LNCaP clone FGC (cell line): ENCODE measurements at regions not wholly inside any gene's neighbourhood (a gene's known extent, or its start where the extent isn't known, plus 50 kb on each side); places are given as distances from the start of the nearest gene placed in this dataset.

ENCODE experiments used
- DNase-seq: peaks from one replicate; pipeline ENCODE4 v3.0.0-alpha.2; 2011; ENCODE audit warnings: low read depth
- H3K4me3 ChIP-seq: 2 replicates; pipeline ENCODE4 v1.5.1; 2011; ENCODE audit warnings: mild to moderate bottlenecking, low read depth, low read length, control low read depth
- CTCF ChIP-seq: IDR thresholded peaks from 2 replicates; pipeline ENCODE4 v1.5.1; 2012; ENCODE audit warnings: mild to moderate bottlenecking; ENCODE audit not compliant: control insufficient read depth, insufficient read depth; ENCODE audit errors: extremely low read depth

- TF ChIP-seq CTCF, result no peak
- no peak overlapping the region for H3K4me3 ChIP-seq
- no peak for DNase-seq
Observed at GRCh38 chr12:127438512-127439244, 828.3 kb upstream of the TMEM132C start.

DNA sequence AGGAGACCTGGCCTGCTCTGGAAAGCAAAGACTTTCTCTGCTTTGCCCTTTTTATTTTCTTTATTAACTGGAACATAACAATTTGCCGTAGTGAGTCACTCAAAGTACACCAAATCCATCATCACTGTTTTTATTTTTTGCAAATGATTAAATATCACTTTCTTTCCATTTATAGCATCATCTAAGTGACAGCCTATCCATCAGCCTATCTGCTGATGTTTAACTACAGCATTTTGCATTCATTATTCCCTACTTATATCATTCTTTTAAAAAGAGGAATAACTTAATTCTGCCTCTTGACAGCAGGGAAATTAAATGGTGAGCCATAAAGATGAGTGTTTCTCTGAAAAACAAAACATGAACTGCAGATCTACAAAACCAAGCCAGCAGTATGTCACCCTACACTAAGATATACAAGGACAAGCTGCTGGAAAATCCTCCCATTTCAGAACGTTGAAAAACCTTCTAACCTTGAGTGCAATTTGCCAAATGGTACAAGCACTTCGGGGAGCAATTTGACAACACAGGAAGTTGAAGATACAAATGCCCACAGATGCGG, 821.3 kb upstream of the TMEM132C start:
- TF ChIP-seq CTCF, result no peak
- no peak for DNase-seq
- H3K4me3 ChIP-seq, result no peak overlapping the region

DNA sequence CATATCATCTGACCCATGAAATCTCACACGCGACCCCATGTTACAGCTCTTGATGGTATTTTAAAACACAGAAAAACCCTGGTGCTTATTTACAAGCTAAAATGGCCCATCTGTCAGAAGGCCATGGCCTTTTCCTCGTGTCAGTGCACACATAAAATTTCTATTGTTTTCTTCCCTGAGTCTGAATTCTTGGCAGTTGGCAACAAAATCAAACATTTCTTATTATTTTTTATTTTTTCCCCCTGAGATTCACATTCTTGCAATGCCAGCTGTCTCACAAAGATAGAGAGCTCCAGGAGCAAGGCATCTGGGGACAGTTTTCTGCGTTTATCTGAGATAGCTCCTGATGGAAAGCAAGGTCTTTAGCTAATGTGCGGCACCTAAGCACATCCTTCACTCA, 818.1 kb upstream of the TMEM132C start:
- no peak for TF ChIP-seq CTCF
- H3K4me3 ChIP-seq, result no peak overlapping the region
- DNase-seq, result no peak

GRCh38 chr12:127450826-127451225, 816.1 kb upstream of the TMEM132C start:
- no peak for TF ChIP-seq CTCF
- no peak overlapping the region for H3K4me3 ChIP-seq
- no peak for DNase-seq

- DNase-seq, result no peak
- TF ChIP-seq CTCF, result no peak
- H3K4me3 ChIP-seq, result no peak overlapping the region
Observed at GRCh38 chr12:127455347-127456265, 811.4 kb upstream of the TMEM132C start.

DNA sequence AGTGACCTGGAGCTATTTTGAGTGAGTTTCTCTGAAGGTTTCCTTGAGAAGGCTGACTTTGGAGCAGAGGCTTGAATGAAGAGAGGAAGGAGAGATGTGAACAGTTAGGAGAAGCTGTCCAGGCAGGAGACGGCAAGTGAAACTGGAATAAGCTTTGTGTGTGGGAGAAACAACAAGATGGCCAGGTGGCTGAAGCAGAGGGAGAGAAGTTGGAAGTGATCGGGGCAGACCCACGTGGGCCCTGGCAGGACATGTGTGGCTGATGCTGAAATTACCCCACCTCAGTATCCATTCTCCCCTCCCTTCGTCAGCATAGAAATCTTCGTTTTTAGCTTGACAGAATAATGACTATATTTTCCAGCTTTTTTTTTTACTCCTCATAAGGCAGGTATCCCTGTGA, 809.2 kb upstream of the TMEM132C start:
- H3K4me3 ChIP-seq, result no peak overlapping the region
- TF ChIP-seq CTCF, result no peak
- no peak for DNase-seq
